ENCODE measurements at regions not wholly inside any gene's neighbourhood (a gene's known extent, or its start where the extent isn't known, plus 50 kb on each side); places are given as distances from the start of the nearest gene placed in this dataset.
A peak's percentile ranks its signal among the peaks of the same experiment; 100 is the strongest.

DNA sequence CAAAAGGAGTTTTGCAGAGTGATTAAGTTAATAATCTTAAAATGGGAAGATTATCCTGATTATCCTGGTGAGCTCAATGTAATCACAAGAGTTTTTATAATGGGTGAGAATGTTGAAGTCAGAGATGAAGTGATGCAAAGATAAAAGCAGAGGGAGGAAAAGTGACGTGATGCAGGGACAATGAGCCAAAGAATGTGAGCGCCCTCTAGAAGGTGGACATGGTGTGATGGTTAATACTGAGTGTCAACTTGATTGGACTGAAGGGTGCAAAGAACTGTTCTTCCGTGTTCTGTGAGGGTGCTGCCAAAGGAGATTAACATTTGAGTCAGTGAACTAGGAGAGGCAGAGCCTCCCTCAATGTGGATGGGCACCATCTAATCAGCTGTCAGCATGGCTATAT, 569.6 kb upstream of the AGTR1 start:
- no peaks in the 10 kb centered on the region for H3K27me3 ChIP-seq
- TF ChIP-seq, protein P1, sequence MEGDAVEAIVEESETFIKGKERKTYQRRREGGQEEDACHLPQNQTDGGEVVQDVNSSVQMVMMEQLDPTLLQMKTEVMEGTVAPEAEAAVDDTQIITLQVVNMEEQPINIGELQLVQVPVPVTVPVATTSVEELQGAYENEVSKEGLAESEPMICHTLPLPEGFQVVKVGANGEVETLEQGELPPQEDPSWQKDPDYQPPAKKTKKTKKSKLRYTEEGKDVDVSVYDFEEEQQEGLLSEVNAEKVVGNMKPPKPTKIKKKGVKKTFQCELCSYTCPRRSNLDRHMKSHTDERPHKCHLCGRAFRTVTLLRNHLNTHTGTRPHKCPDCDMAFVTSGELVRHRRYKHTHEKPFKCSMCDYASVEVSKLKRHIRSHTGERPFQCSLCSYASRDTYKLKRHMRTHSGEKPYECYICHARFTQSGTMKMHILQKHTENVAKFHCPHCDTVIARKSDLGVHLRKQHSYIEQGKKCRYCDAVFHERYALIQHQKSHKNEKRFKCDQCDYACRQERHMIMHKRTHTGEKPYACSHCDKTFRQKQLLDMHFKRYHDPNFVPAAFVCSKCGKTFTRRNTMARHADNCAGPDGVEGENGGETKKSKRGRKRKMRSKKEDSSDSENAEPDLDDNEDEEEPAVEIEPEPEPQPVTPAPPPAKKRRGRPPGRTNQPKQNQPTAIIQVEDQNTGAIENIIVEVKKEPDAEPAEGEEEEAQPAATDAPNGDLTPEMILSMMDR (IDR thresholded peaks at IDR 0.05; ENCODE audit: low read depth, low read length), result peak; percentile 31; the same call in 1 of the 2 replicates
- H3K4me3 ChIP-seq (ENCODE audit: low read depth, low read length), result no peak overlapping the region
- H3K4me1 ChIP-seq, result no peaks in the 10 kb centered on the region
- no peaks in the 10 kb centered on the region for H3K36me3 ChIP-seq
- no peak for DNase-seq
- no peaks in the 10 kb centered on the region for H3K9me3 ChIP-seq

DNA sequence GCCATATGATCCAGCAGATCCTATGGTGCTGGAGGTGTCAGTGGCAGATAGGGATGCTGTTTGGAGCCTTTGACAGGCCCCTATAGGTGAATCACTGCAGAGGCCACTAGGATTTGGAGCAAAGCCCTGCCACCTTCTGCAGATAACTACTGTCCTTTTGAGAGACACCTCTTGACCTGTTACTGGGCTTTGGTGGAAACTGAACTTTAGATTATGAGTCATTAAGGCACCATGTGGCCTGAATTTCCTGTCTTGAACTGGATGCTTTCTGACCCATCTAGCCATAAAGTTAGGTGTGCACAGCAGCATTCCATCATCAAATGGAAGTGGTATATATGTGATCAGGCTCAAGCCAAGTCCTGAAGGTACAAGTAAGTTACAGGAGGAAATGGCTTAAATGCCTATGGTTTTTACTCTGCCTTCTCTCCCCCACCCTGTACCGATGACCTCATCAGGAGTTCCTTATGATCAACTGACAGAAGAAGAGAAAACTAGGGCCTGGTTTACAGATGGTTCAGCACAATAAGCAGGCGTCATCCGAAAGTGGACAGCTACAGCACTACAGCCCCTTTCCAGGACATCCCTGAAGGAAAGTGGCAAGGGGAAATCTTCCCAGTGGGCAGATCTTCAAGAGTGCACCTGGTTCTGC, 565.6 kb upstream of the AGTR1 start:
- TF ChIP-seq, protein P1 (IDR thresholded peaks at IDR 0.05; ENCODE audit: low read depth, low read length), result no peak
- no peaks in the 10 kb centered on the region for H3K27me3 ChIP-seq
- no peaks in the 10 kb centered on the region for H3K4me1 ChIP-seq
- H3K4me3 ChIP-seq (ENCODE audit: low read depth, low read length), result no peak overlapping the region
- no peaks in the 10 kb centered on the region for H3K9me3 ChIP-seq
- no peak for DNase-seq
- H3K36me3 ChIP-seq, result no peaks in the 10 kb centered on the region

GRCh38 chr3:148136816-148137215, 560.9 kb upstream of the AGTR1 start:
- Histone ChIP-seq H3K4me1 (peaks cover 6% of the 10 kb centered on the region), H3K9me3 (no peaks in the 10 kb centered on the region), H3K4me3 (ENCODE audit: low read depth, low read length) (no peak overlapping the region), H3K36me3 (no peaks in the 10 kb centered on the region), H3K27me3 (no peaks in the 10 kb centered on the region)
- TF ChIP-seq, protein P1 (IDR thresholded peaks at IDR 0.05; ENCODE audit: low read depth, low read length), result no peak
- no peak for DNase-seq

- no peak for DNase-seq
- TF ChIP-seq, protein P1 (IDR thresholded peaks at IDR 0.05; ENCODE audit: low read depth, low read length), result no peak
- no peaks in the 10 kb centered on the region for H3K9me3 ChIP-seq
- H3K36me3 ChIP-seq, result no peaks in the 10 kb centered on the region
- H3K27me3 ChIP-seq, result no peaks in the 10 kb centered on the region
- H3K4me3 ChIP-seq (ENCODE audit: low read depth, low read length), result no peak overlapping the region
- no peaks in the 10 kb centered on the region for H3K4me1 ChIP-seq
Observed at GRCh38 chr3:148146241-148146640, 551.5 kb upstream of the AGTR1 start.

DNA sequence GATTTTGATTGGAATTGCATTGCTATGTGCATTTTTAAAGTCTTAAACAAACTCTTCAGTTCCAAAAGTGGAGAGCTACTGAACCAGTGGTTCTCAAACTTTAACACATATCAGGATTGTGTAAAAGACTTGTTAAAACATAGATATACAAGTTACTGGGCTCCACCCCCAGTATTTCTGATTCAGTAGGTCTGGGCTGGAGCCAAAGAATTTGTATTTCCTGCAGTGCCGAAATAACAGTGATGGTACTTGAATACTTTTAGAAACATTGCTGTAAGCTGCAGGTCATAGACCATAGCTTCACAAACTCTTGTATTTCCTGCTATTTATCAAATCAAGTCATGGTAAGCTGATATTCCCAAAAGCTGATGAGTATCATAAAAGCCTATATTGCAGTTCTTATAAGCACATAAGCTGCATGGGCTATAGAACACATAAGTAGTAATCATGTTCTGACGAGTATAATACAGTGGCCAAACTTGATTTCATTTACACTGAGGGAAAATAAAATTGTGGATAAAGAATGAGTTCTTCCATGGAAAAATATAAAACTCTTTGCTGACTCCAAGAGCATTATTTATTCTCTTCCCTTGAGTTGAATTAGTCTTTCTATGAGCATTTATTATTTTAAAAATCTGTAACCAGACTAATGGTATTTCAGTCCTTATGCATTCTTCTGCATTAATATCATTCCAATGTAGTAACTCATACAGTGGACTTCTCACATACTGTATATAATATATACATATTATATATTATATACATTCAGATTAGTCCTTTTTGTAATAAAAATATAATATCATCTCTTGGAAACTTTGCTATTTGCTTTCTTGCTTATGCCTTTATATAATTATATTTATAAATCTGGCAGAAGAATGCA, 550.5 kb upstream of the AGTR1 start:
- Histone ChIP-seq H3K4me3 (ENCODE audit: low read depth, low read length) (no peak overlapping the region), H3K36me3 (no peaks in the 10 kb centered on the region), H3K4me1 (no peaks in the 10 kb centered on the region), H3K27me3 (no peaks in the 10 kb centered on the region), H3K9me3 (no peaks in the 10 kb centered on the region)
- TF ChIP-seq, protein P1 (IDR thresholded peaks at IDR 0.05; ENCODE audit: low read depth, low read length), result no peak
- no peak for DNase-seq

- Histone ChIP-seq H3K9me3 (no peaks in the 10 kb centered on the region), H3K4me3 (ENCODE audit: low read depth, low read length) (no peak overlapping the region), H3K27me3 (no peaks in the 10 kb centered on the region), H3K36me3 (no peaks in the 10 kb centered on the region), H3K4me1 (no peaks in the 10 kb centered on the region)
- DNase-seq, result no peak
- TF ChIP-seq, protein P1 (IDR thresholded peaks at IDR 0.05; ENCODE audit: low read depth, low read length), result no peak
Observed at GRCh38 chr3:148147903-148148302, 549.8 kb upstream of the AGTR1 start.
